ENCODE measurements at regions not wholly inside any gene's neighbourhood (a gene's known extent, or its start where the extent isn't known, plus 50 kb on each side); places are given as distances from the start of the nearest gene placed in this dataset.

DNA sequence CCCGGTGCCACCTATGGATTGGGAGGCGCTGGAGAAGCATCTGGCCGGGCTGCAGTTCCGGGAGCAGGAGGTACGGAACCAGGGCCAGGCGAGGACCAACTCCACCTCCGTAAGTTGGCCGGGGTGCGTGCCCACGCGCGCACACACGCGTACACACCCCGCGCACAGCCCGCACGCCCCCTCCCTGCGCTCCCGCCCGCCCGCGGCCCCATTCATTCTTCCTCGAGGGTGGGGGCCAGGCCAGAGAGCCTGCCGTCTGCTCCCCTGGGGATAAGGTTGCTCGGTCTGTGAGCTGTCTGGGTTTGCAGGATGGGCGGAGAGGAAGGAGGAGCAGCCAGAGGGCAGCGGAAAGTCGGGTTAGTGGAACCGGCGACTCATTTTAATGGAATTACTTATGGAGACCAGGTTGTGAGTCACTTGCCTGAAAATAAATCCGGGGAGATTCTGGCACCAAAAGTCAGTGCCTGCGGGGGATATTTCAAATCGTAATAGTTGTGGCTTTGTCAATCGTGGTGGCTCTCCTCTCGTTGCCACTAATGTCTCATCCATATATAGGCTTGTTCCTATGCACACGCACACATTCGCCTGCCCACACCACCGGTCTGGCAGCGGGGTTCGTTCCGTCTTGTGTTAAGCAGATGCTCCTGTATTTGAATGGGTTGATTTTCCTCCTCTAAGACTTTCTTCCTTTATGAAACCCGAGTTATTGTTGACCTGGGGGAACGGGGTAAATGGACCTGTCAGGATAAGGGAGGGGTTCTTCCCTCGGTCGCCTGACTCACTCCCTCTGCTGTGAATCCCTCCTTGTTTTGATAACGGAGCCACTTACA is 223.4 kb upstream of the IL12A start:
- H3K36me3 ChIP-seq (ENCODE audit: control insufficient read depth, insufficient read depth, low read length): no peaks in the 10 kb centered on the region
- H3K9me3 ChIP-seq (ENCODE audit: control insufficient read depth, low read length): no peaks in the 10 kb centered on the region
- H2AFZ ChIP-seq: peak overlapping the region; percentile 68
- H3K4me2 ChIP-seq (ENCODE audit: low read length): peak overlapping the region; percentile 85
- no peaks in the 10 kb centered on the region for H3K79me2 ChIP-seq
- H3K27ac ChIP-seq: peak overlapping the region; percentile 53
- TF ChIP-seq, protein P1, sequence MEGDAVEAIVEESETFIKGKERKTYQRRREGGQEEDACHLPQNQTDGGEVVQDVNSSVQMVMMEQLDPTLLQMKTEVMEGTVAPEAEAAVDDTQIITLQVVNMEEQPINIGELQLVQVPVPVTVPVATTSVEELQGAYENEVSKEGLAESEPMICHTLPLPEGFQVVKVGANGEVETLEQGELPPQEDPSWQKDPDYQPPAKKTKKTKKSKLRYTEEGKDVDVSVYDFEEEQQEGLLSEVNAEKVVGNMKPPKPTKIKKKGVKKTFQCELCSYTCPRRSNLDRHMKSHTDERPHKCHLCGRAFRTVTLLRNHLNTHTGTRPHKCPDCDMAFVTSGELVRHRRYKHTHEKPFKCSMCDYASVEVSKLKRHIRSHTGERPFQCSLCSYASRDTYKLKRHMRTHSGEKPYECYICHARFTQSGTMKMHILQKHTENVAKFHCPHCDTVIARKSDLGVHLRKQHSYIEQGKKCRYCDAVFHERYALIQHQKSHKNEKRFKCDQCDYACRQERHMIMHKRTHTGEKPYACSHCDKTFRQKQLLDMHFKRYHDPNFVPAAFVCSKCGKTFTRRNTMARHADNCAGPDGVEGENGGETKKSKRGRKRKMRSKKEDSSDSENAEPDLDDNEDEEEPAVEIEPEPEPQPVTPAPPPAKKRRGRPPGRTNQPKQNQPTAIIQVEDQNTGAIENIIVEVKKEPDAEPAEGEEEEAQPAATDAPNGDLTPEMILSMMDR (IDR thresholded peaks at IDR 0.05): no peak
- H3K4me1 ChIP-seq: no peaks in the 10 kb centered on the region
- peak overlapping the region; percentile 59 for H3K4me3 ChIP-seq (ENCODE audit: low read depth, low read length)
- no peak overlapping the region for H3K9ac ChIP-seq
- no peaks in the 10 kb centered on the region for H3K27me3 ChIP-seq (ENCODE audit: control insufficient read depth, insufficient read depth, low read length)

DNA sequence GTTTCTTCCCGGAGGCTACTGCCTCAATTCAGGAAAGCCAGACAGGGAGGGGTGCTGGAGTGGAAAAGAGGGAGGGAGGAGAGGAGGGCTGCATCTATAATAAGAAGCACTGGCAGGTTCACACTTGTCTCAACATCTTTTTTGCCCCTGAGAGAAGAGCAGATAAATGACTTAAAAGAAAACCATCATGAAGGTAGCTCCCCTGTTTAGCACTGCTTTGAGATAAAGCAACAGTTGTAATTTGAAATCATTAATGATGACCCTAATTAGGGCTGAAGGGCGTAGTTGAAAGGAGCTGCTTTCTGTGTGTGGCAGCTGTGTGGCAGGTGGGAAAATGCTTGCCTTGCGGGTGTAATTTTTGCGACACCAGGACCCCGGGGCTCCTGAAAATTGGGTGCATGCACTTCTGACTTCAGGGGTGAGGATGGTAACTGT is 222.8 kb upstream of the IL12A start:
- Histone ChIP-seq H3K9ac (no peak overlapping the region), H3K4me3 (ENCODE audit: low read depth, low read length) (peak overlapping the region; percentile 59), H3K27ac (peak overlapping the region; percentile 53), H2AFZ (peak overlapping the region; percentile 58), H3K27me3 (ENCODE audit: control insufficient read depth, insufficient read depth, low read length) (no peaks in the 10 kb centered on the region), H3K4me1 (no peaks in the 10 kb centered on the region), H3K9me3 (ENCODE audit: control insufficient read depth, low read length) (no peaks in the 10 kb centered on the region), H3K36me3 (ENCODE audit: control insufficient read depth, insufficient read depth, low read length) (no peaks in the 10 kb centered on the region), H3K4me2 (ENCODE audit: low read length) (no peak overlapping the region), H3K79me2 (no peaks in the 10 kb centered on the region)
- TF ChIP-seq, protein P1 (IDR thresholded peaks at IDR 0.05): no peak

- TF ChIP-seq, protein P1 (IDR thresholded peaks at IDR 0.05): no peak
- no peak overlapping the region for H2AFZ ChIP-seq
- no peaks in the 10 kb centered on the region for H3K27me3 ChIP-seq (ENCODE audit: control insufficient read depth, insufficient read depth, low read length)
- no peak overlapping the region for H3K27ac ChIP-seq
- no peak overlapping the region for H3K4me2 ChIP-seq (ENCODE audit: low read length)
- H3K9ac ChIP-seq: no peak overlapping the region
- H3K79me2 ChIP-seq: no peaks in the 10 kb centered on the region
- no peaks in the 10 kb centered on the region for H3K9me3 ChIP-seq (ENCODE audit: control insufficient read depth, low read length)
- no peaks in the 10 kb centered on the region for H3K36me3 ChIP-seq (ENCODE audit: control insufficient read depth, insufficient read depth, low read length)
- H3K4me3 ChIP-seq (ENCODE audit: low read depth, low read length): no peak overlapping the region
- no peaks in the 10 kb centered on the region for H3K4me1 ChIP-seq
Observed at GRCh38 chr3:159766563-159767185, 222.0 kb upstream of the IL12A start.

DNA sequence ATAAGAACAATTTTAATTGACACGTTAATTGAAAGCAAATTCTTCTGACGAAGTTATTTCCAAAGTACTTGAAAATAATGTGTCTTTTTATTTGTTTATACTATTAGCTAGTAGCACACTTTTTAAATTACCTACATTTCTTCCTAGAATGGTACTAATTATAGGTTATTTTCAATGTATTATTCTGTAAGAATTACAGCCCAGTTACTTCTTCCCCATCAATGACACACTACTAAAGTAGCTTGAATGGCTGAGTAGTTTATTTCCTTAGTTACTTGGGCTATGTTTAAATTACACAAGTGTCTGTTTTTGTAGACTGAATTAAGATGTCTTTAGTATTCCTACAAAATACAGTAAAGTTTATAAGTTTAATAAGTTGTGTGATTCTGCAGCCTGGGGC is 217.6 kb upstream of the IL12A start:
- no peak overlapping the region for H3K9ac ChIP-seq
- H3K27ac ChIP-seq: no peak overlapping the region
- H2AFZ ChIP-seq: no peak overlapping the region
- no peak overlapping the region for H3K4me3 ChIP-seq (ENCODE audit: low read depth, low read length)
- no peaks in the 10 kb centered on the region for H3K9me3 ChIP-seq (ENCODE audit: control insufficient read depth, low read length)
- H3K79me2 ChIP-seq: no peaks in the 10 kb centered on the region
- H3K27me3 ChIP-seq (ENCODE audit: control insufficient read depth, insufficient read depth, low read length): no peaks in the 10 kb centered on the region
- no peak overlapping the region for H3K4me2 ChIP-seq (ENCODE audit: low read length)
- H3K4me1 ChIP-seq: no peaks in the 10 kb centered on the region
- TF ChIP-seq, protein P1 (IDR thresholded peaks at IDR 0.05): no peak
- H3K36me3 ChIP-seq (ENCODE audit: control insufficient read depth, insufficient read depth, low read length): no peaks in the 10 kb centered on the region

All from parathyroid adenoma (tissue), 2 donors.